Mesenchymal stem cell (in vitro differentiated cells and primary cell): ENCODE measurements at regions not wholly inside any gene's neighbourhood (a gene's known extent, or its start where the extent isn't known, plus 50 kb on each side); places are given as distances from the start of the nearest gene placed in this dataset.

Experiments
- DNase-seq: peaks from one replicate; pipeline ENCODE4 v3.0.0-alpha.2; 2013
- H2AFZ ChIP-seq: one replicate; pipeline ENCODE4 v1.6.1; 2013; ENCODE audit warnings: low read depth, mild to moderate bottlenecking, control low read depth, inconsistent platforms, low read length, moderate library complexity
- H2AK5ac ChIP-seq: 2 replicates; pipeline ENCODE4 v1.6.1; 2013; ENCODE audit warnings: low read length, moderate library complexity, mild to moderate bottlenecking, inconsistent platforms; ENCODE audit not compliant: severe bottlenecking
- H2BK120ac ChIP-seq: one replicate; pipeline ENCODE4 v1.6.1; 2013; ENCODE audit warnings: low read depth, mild to moderate bottlenecking, inconsistent platforms, low read length, moderate library complexity
- H2BK12ac ChIP-seq, 2 experiments: one replicate each; pipeline ENCODE4 v1.6.1; 2013; ENCODE audit warnings: inconsistent platforms in 2 of 2, low read length in 2 of 2, mild to moderate bottlenecking in 2 of 2, moderate library complexity in 2 of 2, control low read depth in 1 of 2
- H2BK15ac ChIP-seq: one replicate; pipeline ENCODE4 v1.6.1; 2013; ENCODE audit warnings: mild to moderate bottlenecking, low read depth, inconsistent platforms; ENCODE audit not compliant: poor library complexity, severe bottlenecking
- H2BK5ac ChIP-seq: 2 replicates; pipeline ENCODE4 v1.6.1; 2013; ENCODE audit warnings: low read depth, mild to moderate bottlenecking, low read length, control low read depth, inconsistent platforms; ENCODE audit not compliant: poor library complexity, severe bottlenecking
- H3K14ac ChIP-seq, 2 experiments: one replicate each; pipeline ENCODE4 v1.6.1; 2013; ENCODE audit warnings: inconsistent platforms in 2 of 2, low read length in 2 of 2, control low read depth in 1 of 2, mild to moderate bottlenecking in 1 of 2, moderate library complexity in 1 of 2
- H3K18ac ChIP-seq, 2 experiments: one replicate each; pipeline ENCODE4 v1.6.1; 2013; ENCODE audit warnings: inconsistent platforms in 2 of 2, low read length in 2 of 2, control low read depth in 1 of 2, low read depth in 1 of 2, mild to moderate bottlenecking in 1 of 2
- H3K23ac ChIP-seq, 2 experiments: one replicate each; pipeline ENCODE4 v1.6.1; 2013; ENCODE audit warnings: inconsistent platforms in 2 of 2, low read length in 2 of 2, mild to moderate bottlenecking in 2 of 2, moderate library complexity in 2 of 2, control low read depth in 1 of 2
- H3K27ac ChIP-seq: 2 replicates; pipeline ENCODE4 v1.5.1; 2013; ENCODE audit warnings: mild to moderate bottlenecking, moderate library complexity, low read length, control low read depth, inconsistent platforms; ENCODE audit not compliant: poor library complexity, severe bottlenecking
- H3K27me3 ChIP-seq, 2 experiments: 2 replicates each; pipeline versions ENCODE4 v1.6.1 to v1.7.0; 2013; ENCODE audit warnings: low read length in 2 of 2, mild to moderate bottlenecking in 2 of 2, moderate library complexity in 2 of 2, control low read depth in 1 of 2, inconsistent platforms in 1 of 2; ENCODE audit not compliant: control insufficient read depth in 1 of 2, insufficient read depth in 1 of 2
- H3K36me3 ChIP-seq, 2 experiments: 2 replicates each; pipeline versions ENCODE4 v1.6.1 to v1.7.0; 2013; ENCODE audit warnings: low read length in 2 of 2, control low read depth in 1 of 2, inconsistent platforms in 1 of 2, low read depth in 1 of 2, mild to moderate bottlenecking in 1 of 2; ENCODE audit not compliant: insufficient read depth in 2 of 2, control insufficient read depth in 1 of 2
- H3K4ac ChIP-seq, 2 experiments: one replicate each; pipeline ENCODE4 v1.6.1; 2013; ENCODE audit warnings: inconsistent platforms in 2 of 2, low read length in 2 of 2, mild to moderate bottlenecking in 2 of 2, moderate library complexity in 2 of 2, control low read depth in 1 of 2, low read depth in 1 of 2
- H3K4me1 ChIP-seq: 2 replicates; pipeline ENCODE4 v1.6.1; 2013; ENCODE audit warnings: low read depth, low read length, control low read depth; ENCODE audit not compliant: control insufficient read depth, insufficient read depth
- H3K4me2 ChIP-seq: 2 replicates; pipeline ENCODE4 v1.6.1; 2013; ENCODE audit warnings: low read length, mild to moderate bottlenecking, inconsistent platforms; ENCODE audit not compliant: poor library complexity, severe bottlenecking
- H3K4me3 ChIP-seq, 2 experiments: 2 replicates each; pipeline versions ENCODE4 v1.5.1 to v1.7.0; 2013; ENCODE audit warnings: low read length in 2 of 2, mild to moderate bottlenecking in 2 of 2, control low read depth in 1 of 2, low read depth in 1 of 2; ENCODE audit not compliant: insufficient read depth in 1 of 2
- H3K79me1 ChIP-seq: replicated peaks from 2 replicates; pipeline ENCODE4 v1.6.1; 2013; ENCODE audit warnings: mild to moderate bottlenecking, control low read depth, low read length, inconsistent platforms; ENCODE audit not compliant: poor library complexity, severe bottlenecking
- H3K9ac ChIP-seq: 2 replicates; pipeline ENCODE4 v1.7.0; 2013; ENCODE audit warnings: mild to moderate bottlenecking, low read length, moderate library complexity
- H3K9me3 ChIP-seq: 2 replicates; pipeline ENCODE4 v1.7.0; 2013; ENCODE audit warnings: mild to moderate bottlenecking, low read length; ENCODE audit not compliant: control insufficient read depth
- H4K8ac ChIP-seq: one replicate; pipeline ENCODE4 v1.6.1; 2013; ENCODE audit warnings: inconsistent platforms, mild to moderate bottlenecking, low read length, moderate library complexity
- H4K91ac ChIP-seq: one replicate; pipeline ENCODE4 v1.6.1; 2013; ENCODE audit warnings: mild to moderate bottlenecking, low read length, inconsistent platforms
- WGBS: methylation state at CpG from one replicate; pipeline ENCODE4 v1.1.7; 2013; ENCODE audit warnings: mixed read lengths; 5-methylcytosine and 5-hydroxymethylcytosine counted together

DNA sequence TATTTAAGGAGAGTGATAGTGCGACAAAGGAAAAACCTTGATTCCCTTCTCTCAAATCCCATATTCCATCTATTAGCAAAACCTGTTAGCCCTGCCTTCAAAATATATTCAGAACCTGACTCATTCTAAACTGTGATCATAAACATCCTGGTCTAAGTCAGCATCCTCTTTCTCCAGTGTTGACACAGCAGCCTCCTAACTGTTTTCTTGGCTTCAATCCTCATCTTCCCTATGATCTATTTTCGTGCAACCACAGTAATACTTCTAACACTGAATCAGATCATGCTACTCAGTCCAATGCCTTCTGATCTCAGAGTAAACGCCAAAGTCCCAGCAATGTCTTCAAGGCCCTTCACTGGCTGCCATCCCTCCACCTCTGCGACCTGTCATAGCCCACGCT, 785.1 kb downstream of the EDEM1 start:
- H3K14ac ChIP-seq: no peak overlapping the region
- H3K4me2 ChIP-seq: no peak overlapping the region
- no peak overlapping the region for H2AFZ ChIP-seq
- H3K79me1 ChIP-seq: no peaks in the 10 kb centered on the region
- no peak overlapping the region for H2BK120ac ChIP-seq
- WGBS: 72% methylated on average over 5 of the region's 5 CpGs
- H4K91ac ChIP-seq: no peak overlapping the region
- no peak overlapping the region for H3K9ac ChIP-seq
- H4K8ac ChIP-seq: no peak overlapping the region
- H3K27me3 ChIP-seq: no peaks in the 10 kb centered on the region
- no peak overlapping the region for H3K23ac ChIP-seq
- no peak overlapping the region for H3K4ac ChIP-seq
- H2BK15ac ChIP-seq: no peak overlapping the region
- H3K36me3 ChIP-seq: no peaks in the 10 kb centered on the region
- no peak overlapping the region for H3K18ac ChIP-seq
- no peak overlapping the region for H3K27ac ChIP-seq
- H2BK5ac ChIP-seq: no peak overlapping the region
- H2BK12ac ChIP-seq: no peak overlapping the region
- H3K4me1 ChIP-seq: no peaks in the 10 kb centered on the region
- no peak overlapping the region for H2AK5ac ChIP-seq
- peaks cover 3% of the 10 kb centered on the region for H3K9me3 ChIP-seq
- no peak overlapping the region for H3K4me3 ChIP-seq
- DNase-seq: no peak

DNA sequence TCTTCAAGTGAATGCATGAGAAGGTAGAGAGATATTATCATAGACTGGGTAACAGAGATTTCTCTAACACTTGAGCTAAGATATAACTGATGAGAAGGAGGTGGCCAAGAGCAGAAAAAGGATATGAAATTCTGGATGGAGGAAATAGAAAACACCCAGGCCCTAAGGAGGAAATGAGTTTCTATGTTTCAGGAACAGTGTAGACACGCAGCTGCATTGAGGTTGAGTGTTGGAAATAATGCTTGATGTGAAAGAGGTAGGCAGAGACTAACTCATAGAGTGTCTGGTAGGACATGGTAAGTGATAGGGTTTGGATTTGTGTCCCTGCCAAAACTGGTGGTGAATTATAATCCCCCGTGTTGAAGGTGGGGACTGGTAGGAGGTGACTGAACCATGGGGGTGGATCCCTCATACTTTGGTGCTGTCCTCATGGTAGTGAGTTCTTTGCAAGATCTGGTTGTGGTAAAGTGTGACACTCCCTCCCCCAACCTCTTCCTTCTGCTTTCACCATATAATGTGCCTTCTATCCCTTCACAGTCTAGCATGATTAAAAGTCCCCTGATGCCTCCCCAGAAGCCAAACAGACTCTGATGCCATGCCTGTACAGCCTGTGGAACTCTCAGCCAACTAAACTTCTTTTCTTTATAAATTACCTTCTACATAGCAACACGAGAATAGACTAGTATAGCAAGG, 787.3 kb downstream of the EDEM1 start:
- H2BK15ac ChIP-seq: no peak overlapping the region
- H3K4me3 ChIP-seq: no peak overlapping the region
- H2AFZ ChIP-seq: no peak overlapping the region
- no peaks in the 10 kb centered on the region for H3K27me3 ChIP-seq
- no peak overlapping the region for H3K27ac ChIP-seq
- no peak overlapping the region for H2BK5ac ChIP-seq
- H3K9ac ChIP-seq: no peak overlapping the region
- H4K91ac ChIP-seq: no peak overlapping the region
- no peak overlapping the region for H2AK5ac ChIP-seq
- H2BK12ac ChIP-seq: no peak overlapping the region
- DNase-seq: no peak
- H3K36me3 ChIP-seq: no peaks in the 10 kb centered on the region
- H3K23ac ChIP-seq: no peak overlapping the region
- H3K18ac ChIP-seq: no peak overlapping the region
- peaks cover 15% of the 10 kb centered on the region for H3K9me3 ChIP-seq
- H4K8ac ChIP-seq: no peak overlapping the region
- H2BK120ac ChIP-seq: no peak overlapping the region
- no peak overlapping the region for H3K14ac ChIP-seq
- no peaks in the 10 kb centered on the region for H3K4me1 ChIP-seq
- no peak overlapping the region for H3K4me2 ChIP-seq
- WGBS: 82% methylated on average over 2 of the region's 3 CpGs
- H3K79me1 ChIP-seq: no peaks in the 10 kb centered on the region
- H3K4ac ChIP-seq: no peak overlapping the region

DNA sequence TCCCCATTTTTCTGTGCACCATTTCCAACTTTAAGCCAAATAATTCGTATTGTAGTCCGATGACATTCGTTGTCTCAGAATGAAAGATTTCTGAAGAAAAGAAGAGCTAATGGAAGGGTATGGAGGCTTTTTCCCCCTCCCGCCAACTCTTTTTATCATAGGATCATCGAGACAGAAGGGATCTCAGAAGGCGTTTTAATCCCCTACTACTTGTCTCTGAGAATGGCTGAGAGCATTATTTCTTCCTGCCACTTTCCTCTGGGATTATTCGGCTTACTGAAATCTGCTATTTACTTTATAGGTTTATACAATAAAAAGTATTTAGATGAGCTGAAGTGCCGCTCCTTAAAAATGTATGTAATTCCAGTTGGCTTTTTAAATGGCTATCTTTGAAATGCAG, 789.8 kb downstream of the EDEM1 start:
- Histone ChIP-seq H3K23ac (no peak overlapping the region), H4K8ac (no peak overlapping the region), H3K27me3 (no peaks in the 10 kb centered on the region), H2BK5ac (no peak overlapping the region), H2BK15ac (no peak overlapping the region), H3K79me1 (no peaks in the 10 kb centered on the region), H3K4me3 (no peak overlapping the region), H4K91ac (no peak overlapping the region), H3K18ac (no peak overlapping the region), H3K4ac (no peak overlapping the region), H3K4me2 (no peak overlapping the region), H2AFZ (no peak overlapping the region), H2BK12ac (no peak overlapping the region), H3K27ac (no peak overlapping the region), H3K4me1 (no peaks in the 10 kb centered on the region), H2AK5ac (no peak overlapping the region), H3K9ac (no peak overlapping the region), H3K9me3 (peaks cover 25% of the 10 kb centered on the region), H2BK120ac (no peak overlapping the region), H3K36me3 (no peaks in the 10 kb centered on the region), H3K14ac (no peak overlapping the region)
- 89% methylated on average over 4 of the region's 8 CpGs for WGBS
- no peak for DNase-seq

DNA sequence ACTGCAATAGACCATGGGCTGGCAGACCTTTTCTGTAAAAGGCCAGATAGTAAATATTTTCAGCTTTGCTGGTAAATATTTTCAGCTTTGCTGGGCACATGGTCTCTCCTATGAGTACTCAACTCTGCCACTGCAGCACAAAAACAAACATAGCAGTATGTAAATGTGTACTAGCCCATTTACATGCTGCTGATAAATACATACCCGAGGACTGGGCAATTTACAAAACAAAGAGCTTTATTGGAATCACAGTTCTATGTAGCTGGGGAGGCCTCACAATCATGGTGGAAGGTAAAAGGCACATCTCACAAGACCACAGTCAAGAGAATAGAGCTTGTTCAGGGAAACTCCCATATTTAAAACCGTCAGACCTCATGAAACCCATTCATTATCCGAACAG, 793.0 kb downstream of the EDEM1 start:
- 25% methylated on average over 2 of the region's 3 CpGs for WGBS
- H3K9ac ChIP-seq: no peak overlapping the region

More for the DNA sequence above, 793.0 kb downstream of the EDEM1 start:
- Histone ChIP-seq H2BK5ac (no peak overlapping the region), H3K18ac (no peak overlapping the region), H3K4me3 (no peak overlapping the region), H4K8ac (no peak overlapping the region), H3K79me1 (no peaks in the 10 kb centered on the region), H3K27me3 (no peaks in the 10 kb centered on the region), H2AK5ac (no peak overlapping the region), H2BK15ac (no peak overlapping the region), H3K9me3 (peaks cover 28% of the 10 kb centered on the region), H2BK120ac (no peak overlapping the region), H3K23ac (no peak overlapping the region), H3K4me2 (no peak overlapping the region), H3K36me3 (no peaks in the 10 kb centered on the region), H3K14ac (no peak overlapping the region), H4K91ac (no peak overlapping the region), H2BK12ac (no peak overlapping the region), H3K4ac (no peak overlapping the region), H2AFZ (no peak overlapping the region), H3K27ac (no peak overlapping the region), H3K4me1 (no peaks in the 10 kb centered on the region)
- DNase-seq: no peak
